ENCODE measurements at regions not wholly inside any gene's neighbourhood (a gene's known extent, or its start where the extent isn't known, plus 50 kb on each side); places are given as distances from the start of the nearest gene placed in this dataset.

DNA sequence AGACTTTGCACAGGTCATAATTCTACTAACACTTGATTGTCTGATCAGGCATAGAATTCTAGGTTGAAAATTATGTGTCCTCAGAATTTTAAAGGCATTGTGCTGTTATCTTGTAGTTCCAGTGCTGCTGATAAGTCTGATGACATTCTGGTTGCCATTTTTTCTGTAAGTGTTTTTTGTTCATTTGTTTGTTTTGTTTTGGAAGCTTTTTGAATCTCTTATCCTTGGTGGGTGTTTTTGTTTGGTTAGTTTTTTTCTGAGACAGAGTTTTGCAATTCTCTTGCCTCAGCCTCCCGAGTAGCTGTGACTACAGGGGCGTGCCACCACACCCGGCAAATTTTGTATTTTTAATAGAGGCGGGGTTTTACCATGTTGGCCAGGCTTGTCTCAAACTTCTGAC lies 178.9 kb downstream of the CCDC71L start:
- DNase-seq (ENCODE audit: low spot score) = no peak

DNA sequence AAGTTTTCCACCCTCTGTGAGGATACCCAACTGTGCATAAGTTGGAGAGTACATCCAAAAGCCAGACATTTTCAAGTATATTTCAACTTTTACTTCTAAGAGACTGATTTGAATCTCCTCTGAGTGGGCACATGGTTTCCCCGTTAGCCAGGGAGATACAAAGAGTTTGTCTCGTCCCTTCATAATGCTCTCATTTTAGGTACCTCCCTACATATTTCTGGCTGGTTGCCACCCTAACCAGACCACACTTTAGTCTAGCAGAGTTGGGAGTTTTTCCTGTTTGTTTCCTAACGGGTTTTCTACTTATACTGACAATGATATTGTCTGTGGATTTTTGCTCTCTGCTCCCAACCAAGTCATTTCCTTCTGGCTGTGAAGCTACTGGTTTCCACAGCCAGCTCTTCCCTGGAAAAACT lies 180.3 kb downstream of the CCDC71L start:
- DNase-seq (ENCODE audit: low spot score) = no peak

DNA sequence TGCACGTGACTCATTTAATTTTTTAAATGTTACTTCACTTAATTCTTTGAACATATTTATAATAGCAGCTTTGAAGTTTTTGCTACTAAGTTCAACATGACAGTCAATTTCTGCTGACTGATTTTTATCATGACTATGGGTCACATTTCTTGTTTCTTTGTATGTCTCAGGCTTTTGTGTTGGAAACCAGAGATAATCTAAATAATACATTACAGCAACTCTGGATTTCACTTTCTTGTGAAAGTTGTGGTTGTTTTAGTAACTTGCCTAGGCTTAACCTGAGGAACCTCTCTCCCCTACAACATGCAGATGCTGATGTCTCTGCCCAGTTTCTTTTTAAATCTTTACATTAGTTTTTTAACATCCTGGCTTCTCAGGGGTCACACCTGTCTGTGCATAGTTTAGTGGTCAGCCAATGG lies 180.8 kb downstream of the CCDC71L start:
- no peak for DNase-seq (ENCODE audit: low spot score)

DNA sequence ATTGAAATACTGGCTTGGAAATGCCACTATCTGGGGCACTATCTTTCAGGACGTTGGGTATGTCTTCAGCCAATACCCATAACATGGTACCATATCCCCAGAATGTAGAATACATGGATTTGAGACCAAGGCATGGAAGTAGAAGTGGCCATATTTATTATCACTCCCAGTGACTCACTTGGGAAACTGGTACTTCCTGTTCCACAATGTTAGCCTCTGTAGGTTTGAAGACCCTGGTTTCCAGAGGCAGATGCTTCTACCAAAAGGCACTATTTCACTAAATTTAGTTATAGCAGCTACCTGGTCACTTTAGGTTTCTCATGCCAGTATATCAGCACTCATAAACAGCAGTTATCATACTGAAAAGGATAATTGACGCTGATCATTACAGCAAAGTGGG lies 184.2 kb downstream of the CCDC71L start:
- DNase-seq (ENCODE audit: low spot score) = no peak

DNA sequence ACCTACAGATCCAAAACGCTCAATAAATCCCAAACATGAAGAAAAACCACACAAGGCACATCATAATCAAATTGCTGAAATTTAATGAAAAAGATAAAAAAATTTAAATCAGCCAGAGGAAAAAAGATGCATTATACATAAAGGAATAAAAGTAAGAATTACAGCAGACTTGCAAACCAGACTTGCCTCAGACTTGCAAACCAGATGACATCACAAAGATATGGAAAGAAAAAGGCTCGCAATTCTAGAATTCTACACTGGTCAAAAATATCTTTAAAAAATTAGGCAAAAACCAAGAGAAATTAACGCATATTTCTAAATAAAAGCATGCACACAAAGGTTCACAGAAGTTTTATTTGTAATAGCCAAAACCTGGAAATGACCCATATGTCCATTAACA lies 188.0 kb upstream of the NAMPT start:
- no peak for DNase-seq (ENCODE audit: low spot score)

DNA sequence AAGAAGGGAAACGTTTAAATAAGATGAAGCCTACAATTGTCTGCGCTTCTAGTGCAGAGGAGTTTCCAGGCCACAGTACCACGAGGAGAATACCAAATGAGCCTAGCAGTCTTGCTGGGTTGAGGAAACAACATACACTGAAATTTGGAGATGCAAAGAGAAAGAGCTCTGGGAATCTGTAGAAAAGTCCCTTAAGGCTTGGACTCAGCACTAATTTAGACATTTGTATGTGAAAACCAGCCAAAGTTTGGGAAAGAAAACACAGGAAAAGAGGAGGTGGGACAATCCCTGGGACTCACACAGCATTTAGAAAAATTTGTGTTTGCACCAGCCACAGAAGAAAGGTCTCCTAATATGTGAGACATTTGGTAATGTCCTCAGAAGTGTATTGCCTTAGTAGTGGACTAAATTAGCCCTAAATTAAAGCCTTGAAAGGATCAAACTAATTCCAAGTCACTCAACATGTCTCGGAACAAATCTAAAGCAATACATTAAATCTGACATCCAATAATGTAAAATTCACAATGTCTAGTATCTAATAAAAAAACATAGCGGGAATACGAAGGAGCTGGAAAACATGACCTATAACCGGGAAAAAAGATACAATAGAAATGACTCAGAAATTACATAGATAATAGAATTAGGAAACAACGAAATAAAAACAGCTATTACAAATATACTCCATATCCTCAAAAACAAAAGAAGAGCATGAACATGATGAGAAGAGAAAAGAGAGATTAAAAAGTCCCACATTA lies 187.1 kb upstream of the NAMPT start:
- no peak for DNase-seq (ENCODE audit: low spot score)

DNA sequence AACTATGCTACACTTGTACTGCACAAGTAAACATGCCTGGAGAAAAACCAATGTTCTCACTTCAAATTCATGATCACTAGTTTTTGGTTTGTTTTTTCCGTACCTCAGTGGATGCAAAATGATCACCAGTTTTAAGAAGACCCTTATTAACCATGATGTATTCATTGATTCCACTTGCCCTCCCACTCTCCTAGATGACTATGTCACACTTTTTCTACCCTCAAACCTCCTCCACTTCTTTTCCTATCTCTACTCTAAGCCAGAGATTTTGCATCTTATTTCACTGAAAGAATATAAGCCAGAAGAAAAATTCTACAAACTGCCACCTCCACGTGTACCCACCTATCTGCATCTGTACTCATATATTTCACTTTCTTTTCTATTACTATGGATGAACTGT lies 186.2 kb upstream of the NAMPT start:
- DNase-seq (ENCODE audit: low spot score) = no peak

DNA sequence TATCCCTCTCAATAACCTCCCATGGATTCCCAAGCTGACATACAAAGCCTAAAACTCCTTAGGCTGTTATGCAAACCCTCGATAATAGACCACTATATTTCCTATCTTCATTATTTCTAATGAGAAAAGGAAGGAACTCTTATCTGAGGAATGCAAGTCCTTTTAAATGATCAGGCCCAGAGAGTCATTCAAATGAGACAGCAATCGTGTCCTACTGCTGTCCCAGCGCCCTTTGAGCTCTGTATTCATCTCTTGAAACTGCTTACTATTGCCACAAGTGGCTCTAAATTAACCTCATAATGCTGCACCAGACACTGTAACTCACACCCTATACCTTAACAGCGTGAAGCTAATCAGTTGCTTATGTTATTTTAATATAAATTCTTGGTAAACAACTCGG lies 182.1 kb upstream of the NAMPT start:
- no peak for DNase-seq (ENCODE audit: low spot score)

DNA sequence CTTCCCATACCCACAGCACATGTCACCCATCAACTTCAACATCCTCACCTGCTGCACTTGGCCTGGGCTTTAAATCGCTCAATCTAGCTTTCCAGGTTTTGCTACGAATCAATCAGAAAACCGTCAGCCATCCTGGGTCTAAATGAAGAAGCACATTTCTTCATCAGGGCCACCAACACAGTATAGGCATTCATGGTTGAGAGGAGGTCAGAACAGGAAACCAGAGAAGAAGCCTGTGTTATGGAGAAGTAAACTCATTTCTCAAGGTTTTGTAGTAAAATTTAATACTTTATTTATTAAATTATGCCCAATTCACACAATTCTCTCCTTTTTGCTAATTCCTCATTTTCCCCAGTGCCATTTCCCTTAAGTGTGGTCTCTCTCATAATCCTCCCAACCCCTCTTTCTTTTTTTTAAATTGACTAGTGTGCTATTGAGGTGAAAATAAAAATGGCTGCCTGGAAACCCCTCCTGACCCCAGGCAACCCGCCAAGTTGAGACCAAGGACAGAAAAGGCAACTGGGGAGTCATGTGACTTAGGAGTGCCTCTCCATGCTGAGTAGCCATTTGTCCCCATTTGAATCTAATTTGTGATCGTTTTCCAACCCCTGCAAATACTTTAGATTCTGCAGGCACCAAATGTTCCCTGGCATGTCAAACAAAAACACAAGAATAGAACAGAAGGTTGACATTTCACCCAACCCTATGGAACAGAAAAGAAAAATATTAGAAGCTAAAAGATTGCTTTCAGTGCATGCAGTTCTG lies 181.1 kb upstream of the NAMPT start:
- no peak for DNase-seq (ENCODE audit: low spot score)

DNA sequence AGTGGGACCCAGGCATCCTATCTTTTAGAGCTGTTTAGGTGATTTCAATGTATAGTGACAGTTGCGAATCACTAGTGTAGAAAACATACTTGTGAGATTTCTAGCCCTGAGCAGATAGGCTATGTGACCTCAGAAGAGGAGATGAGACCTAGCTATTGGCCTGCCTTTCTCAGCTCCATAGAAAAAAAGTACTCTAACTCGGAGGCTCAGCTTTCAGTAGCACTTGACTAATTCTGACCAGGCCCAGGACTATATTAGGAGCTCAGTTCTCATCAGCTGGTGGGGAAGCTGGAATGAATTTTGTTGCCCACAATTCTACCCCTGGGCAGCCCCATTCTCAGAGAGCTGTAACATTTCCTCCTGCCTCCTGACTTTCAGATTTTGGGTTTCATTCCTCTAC lies 179.9 kb upstream of the NAMPT start:
- no peak for DNase-seq (ENCODE audit: low spot score)

DNA sequence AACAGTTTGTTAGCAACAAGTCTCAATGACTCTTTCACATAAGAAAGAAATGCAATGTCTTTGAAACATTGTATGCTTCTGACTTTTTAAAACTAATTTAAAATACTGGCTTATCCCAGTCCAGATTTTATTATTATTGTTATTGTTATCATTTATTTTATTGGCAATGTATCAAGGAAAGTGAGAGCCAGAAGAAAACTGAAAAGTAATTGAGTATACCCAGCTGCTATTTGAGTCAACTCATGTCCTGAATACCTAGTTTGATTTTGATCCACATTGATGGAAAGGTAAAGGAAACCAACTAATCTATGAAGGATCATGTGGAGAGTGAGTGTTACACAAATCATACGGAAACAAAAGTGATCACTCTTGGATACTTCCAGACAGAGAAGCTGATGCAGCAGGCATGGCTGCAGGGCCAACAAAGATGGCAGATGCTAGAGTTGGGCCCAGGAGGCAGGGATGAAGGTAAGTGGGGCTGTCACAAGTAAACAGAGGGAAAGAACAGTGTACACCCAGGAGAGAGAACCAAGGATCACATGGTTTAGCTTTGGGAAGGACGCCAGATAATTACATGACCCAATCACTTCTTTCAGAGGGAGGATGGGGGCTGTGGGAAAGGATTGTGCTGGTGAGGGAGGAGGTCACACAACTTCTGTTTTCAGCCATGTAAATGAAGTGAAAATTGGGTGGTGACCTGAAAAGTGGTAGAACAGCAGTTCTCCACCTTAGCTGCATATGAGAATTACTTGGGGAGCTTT lies 179.2 kb upstream of the NAMPT start:
- DNase-seq (ENCODE audit: low spot score) = no peak

DNA sequence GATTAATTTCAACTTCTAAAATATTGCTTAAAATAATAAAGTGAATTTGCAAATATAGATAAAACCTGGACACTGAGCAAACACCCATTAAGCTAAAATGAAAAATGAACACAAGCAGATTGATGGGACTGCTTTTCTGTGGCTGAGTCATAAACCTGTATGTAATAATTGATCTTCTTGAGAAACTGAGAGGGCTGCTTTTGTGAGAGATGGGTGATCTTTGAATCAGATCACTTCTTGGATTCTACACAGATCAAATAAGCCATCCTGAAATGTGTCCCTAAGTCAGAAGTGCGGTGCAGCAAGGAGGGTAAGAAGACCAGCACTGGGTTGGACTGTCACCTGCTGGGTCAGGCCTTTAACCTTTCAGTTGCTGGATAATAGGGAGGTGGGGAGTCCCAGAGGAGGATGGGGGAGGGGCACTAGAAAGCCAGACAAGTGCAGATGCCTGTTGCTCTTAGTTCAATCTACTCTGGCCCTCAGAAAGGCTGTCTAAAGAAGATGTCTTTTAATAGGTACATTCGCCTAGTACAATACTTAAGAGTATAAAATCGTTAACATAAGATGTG lies 178.2 kb upstream of the NAMPT start:
- DNase-seq (ENCODE audit: low spot score) = no peak

DNA sequence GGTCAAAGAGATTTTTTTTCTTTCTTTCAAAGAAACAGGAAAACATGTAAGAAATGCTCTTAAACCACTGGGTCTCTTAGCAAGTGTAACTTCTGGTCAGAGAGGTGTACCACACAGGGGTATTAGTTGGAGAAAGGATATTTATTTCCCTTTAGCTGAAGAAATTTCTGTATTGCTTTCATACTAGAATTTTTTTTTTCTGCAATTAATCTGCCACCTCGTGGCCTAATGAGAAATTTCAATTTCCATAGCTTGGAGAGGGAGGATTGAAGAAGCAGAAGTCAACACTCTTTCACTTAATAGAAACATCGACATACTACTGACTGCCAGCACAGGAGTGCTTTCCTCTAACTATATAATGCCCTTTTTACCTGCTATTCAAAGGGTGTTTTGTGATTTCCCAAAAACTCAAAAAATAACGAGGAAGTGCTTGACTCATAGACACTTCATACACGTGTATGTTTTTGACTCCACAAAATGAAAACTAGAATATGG lies 177.6 kb upstream of the NAMPT start:
- no peak for DNase-seq (ENCODE audit: low spot score)

DNA sequence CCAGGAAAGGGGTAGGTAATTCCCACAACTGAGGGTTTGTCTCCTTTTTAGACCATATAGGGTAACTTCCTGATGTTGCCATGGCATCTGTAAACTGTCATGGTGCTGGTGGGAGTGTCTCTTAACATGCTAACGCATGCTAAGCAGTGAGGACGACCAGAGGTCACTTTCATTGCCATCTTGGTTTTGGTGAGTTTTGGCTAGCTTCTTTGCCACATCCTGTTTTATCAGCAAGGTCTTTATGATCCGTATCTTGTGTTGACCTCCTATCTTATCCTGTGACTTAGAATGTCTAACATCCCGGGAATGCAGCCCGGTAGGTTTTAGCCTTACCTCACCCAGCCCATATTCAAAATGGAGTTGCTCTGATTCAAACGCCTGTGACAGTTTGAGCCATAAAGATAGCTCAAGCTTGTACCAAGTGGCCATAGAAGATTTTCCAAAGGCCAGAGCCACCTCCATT lies 176.0 kb upstream of the NAMPT start:
- DNase-seq (ENCODE audit: low spot score) = no peak

DNA sequence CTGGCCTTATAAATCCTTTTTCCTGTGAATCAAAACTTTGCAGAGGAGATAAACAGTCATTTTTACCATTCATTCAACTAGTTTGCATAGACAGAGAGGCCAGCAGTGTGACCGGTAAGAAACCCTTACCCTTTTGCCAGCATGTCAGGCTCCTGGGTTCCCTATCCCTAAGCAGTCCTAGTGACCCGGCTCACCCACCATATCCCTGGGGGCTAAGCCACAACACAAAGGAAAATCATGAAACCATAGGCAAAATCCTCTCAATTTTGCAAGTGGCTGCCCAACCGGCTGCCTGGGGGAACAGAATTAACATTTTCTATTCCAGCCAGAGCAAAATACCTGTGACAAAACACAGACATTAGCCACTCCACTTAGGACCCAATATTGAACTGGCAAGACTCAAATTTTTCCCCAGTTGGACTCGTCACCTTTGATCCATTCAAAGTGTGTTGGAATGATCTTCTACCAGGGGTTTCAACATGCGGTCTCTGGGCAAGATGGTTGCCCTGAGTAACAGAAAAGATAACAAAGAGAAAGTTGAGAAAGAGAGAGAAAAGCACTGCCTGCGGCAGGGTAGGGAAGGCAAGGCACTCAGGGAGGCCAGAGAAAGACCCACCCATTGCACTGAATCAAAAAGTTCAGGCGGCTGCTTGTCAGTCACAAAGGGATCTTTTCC lies 174.8 kb upstream of the NAMPT start:
- DNase-seq (ENCODE audit: low spot score) = no peak

DNA sequence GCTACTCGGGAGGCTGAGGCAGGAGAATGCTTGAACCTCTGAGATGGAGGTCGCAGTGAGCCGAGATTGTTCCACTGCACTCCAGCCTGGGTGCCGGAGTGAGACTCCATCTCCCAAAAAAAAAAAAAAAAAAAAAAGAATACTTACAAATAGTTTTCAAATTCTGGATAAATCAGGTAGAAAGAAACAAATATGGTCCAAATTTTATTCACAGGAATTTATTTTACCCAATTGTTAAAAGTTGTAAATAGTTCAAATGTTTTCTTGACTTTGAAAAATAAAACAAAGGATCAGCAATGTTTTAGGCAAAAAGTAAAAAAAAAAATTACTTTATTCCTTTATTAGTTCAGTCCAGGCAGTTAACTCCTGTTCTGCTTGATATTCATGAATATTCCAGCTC lies 172.9 kb upstream of the NAMPT start:
- DNase-seq (ENCODE audit: low spot score) = no peak

DNA sequence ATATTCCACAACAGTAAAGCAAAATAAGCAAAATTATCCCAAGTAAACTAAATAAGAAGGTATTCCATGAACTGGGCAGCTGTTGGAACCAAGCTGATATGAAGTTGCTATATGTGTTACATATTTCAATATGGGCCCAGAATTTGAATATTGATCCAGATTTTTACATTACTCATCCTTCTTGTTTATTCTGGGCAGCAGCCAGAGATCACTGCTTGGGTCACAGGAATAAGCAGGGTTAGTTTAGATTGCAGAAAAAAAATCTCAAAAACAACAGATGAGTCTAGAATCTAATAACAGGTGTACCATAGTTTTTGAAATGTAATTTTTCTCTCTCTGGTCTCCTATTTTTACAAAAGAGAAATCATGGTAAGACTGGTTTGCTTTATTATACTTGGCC lies 171.5 kb upstream of the NAMPT start:
- DNase-seq (ENCODE audit: low spot score) = no peak

DNA sequence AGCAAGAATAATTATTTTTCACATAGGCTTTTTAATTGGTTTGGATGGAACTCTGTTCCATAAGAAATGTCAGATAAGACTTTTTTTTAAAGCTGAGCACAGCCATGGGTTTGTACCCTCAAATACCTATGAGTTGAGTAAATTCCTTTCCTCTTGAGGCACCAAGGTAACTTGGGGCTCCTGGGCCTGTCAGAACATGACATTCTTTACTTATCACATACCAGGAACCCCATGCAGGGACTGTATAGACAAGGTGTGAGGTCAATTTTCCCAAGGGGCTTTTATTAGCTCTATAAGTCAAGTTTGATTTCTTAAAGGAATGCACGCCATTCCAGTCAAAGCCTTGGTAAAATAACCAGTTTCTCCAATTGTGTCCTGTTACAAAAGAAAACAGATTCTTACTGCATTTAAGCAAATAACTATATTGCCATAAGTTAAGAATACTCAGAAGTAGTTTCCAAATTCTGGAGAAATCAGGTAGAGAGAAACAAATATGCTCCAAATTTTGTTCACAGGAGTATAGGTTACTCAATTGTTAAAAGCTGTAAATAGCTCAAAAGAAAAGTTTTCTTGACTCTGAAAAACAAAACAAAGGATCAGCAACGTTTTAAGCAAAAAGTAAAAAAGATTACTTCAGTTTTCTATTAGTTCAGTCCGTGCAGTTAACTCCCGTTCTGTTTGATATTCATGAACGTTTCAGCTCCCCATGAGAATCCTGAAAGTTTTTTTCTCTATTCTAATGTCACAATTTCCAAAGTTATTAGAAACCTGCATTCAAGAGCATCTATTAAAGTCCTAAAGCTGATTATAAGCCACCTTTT lies 167.5 kb upstream of the NAMPT start:
- DNase-seq (ENCODE audit: low spot score) = no peak

DNA sequence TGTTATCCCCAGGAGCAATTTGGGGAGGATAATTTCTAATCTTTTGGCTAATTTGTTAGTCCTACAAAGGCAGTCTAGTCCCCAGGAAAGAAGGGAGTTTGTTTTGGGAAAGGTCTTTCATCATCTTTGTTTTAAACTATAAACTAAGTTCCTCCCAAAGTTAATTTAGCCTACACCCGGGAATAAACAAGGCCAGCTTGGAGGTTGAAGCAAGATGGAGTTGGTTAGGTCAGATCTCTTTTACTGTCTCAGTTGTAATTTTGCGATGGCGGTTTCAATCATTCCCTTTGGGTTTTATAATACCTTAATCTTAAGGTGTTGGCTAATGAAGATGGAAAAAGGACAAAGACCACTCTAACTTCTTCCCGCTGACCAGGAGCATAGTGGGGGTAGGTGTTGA lies 166.4 kb upstream of the NAMPT start:
- no peak for DNase-seq (ENCODE audit: low spot score)

DNA sequence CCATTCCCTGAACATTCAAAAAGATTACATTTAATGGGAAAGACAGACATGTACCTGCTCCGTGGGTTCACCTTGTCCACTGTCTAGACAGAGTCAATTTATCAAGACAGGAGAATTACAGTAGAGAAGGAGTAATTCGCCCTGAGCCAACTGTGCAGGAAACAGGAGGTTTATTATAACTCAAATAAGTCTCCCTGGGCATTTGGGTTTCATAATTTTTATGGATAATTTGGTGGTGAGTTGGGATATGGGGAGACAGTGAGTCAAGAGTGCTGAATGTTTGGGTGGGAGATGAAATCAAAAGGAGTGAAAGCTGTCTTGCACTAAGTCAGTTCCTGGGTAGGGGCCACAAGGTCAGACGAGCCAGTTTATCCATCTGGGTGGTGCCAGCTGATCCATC lies 165.9 kb upstream of the NAMPT start:
- no peak for DNase-seq (ENCODE audit: low spot score)
